T-cell (primary cell): ENCODE measurements at regions not wholly inside any gene's neighbourhood (a gene's known extent, or its start where the extent isn't known, plus 50 kb on each side); places are given as distances from the start of the nearest gene placed in this dataset.
A peak's percentile ranks its signal among the peaks of the same experiment; 100 is the strongest.

ENCODE experiments used
- ATAC-seq, 4 experiments: fragments of 200-7000 bp in 3 of 4; fragments of 150-1000 bp in 1 of 4; cut with Tn5 transposase; replicated peaks in 1 of 4; 1 replicate in 3 of 4; 2 replicates in 1 of 4; pipeline ENCODE4 v1.10.0; 2021; ENCODE audit warnings: moderate library complexity in 3 of 4, mild to moderate bottlenecking in 2 of 4, moderate number of reproducible peaks in 1 of 4
- CTCF ChIA-PET, 2 donors: fragments of 300-600 bp; sonication (Branson Sonifier 250); formaldehyde crosslinking; loops; one replicate each; lab custom pipeline; 2022; ENCODE audit warnings: antibody characterized with exemption in 2 of 2; lab: Charles Lee
- POLR2A ChIA-PET, 2 donors: fragments of 300-600 bp; sonication (Branson Sonifier 250); formaldehyde crosslinking; loops; one replicate each; lab custom pipeline; 2022; ENCODE audit warnings: antibody characterized with exemption in 2 of 2; lab: Charles Lee
- DNase-seq, 35 experiments: peaks; one replicate each; pipeline versions ENCODE4 v3.0.0 to v3.0.0-alpha.2; 2013 to 2023
- H3K27ac ChIP-seq: one replicate; pipeline ENCODE4 v1.5.1; 2013; ENCODE audit warnings: low read length
- H3K27me3 ChIP-seq, 2 experiments: replicated peaks in 1 of 2; 1 replicate in 1 of 2; 2 replicates in 1 of 2; pipeline versions ENCODE4 v1.6.1 to v1.7.0; 2013; ENCODE audit warnings: low read length in 1 of 2, mixed read lengths in 1 of 2; ENCODE audit not compliant: control insufficient read depth in 2 of 2, insufficient read depth in 2 of 2; ENCODE audit errors: extremely low read depth in 1 of 2
- H3K36me3 ChIP-seq, 2 donors: 1 replicate in 1 of 2; 2 replicates in 1 of 2; pipeline versions ENCODE4 v1.6.1 to v1.7.0; 2013; ENCODE audit warnings: low read length in 1 of 2; ENCODE audit not compliant: control insufficient read depth in 2 of 2, insufficient read depth in 1 of 2; ENCODE audit errors: extremely low read depth in 1 of 2
- H3K4me1 ChIP-seq, 2 experiments: 1 replicate in 1 of 2; 2 replicates in 1 of 2; pipeline versions ENCODE4 v1.6.1 to v1.7.0; 2013; ENCODE audit warnings: low read length in 2 of 2, mixed read lengths in 1 of 2; ENCODE audit not compliant: insufficient read depth in 2 of 2, control insufficient read depth in 1 of 2; ENCODE audit errors: extremely low read depth in 1 of 2
- H3K4me3 ChIP-seq, 2 donors: 1 replicate in 1 of 2; 2 replicates in 1 of 2; pipeline versions ENCODE4 v1.5.1 to v1.7.0; 2013; ENCODE audit warnings: mild to moderate bottlenecking in 2 of 2, low read length in 1 of 2, moderate library complexity in 1 of 2; ENCODE audit not compliant: control insufficient read depth in 1 of 2; ENCODE audit errors: extremely low read depth in 1 of 2
- H3K9me3 ChIP-seq: 2 replicates; pipeline ENCODE4 v1.7.0; 2013
- H3K27ac Mint-ChIP-seq, 2 donors: one replicate each; pipeline ENCODE4 v1.8.0; 2020 to 2021; ENCODE audit warnings: mild to moderate bottlenecking in 2 of 2, mixed read lengths in 2 of 2
- H3K27me3 Mint-ChIP-seq, 2 donors: one replicate each; pipeline ENCODE4 v1.8.0; 2021 to 2022; ENCODE audit warnings: mixed read lengths in 2 of 2
- H3K36me3 Mint-ChIP-seq: one replicate; pipeline ENCODE4 v1.8.0; 2021; ENCODE audit warnings: mixed read lengths
- H3K4me1 Mint-ChIP-seq, 3 donors: one replicate each; pipeline ENCODE4 v1.8.0; 2020 to 2022; ENCODE audit warnings: mixed read lengths in 3 of 3, mild to moderate bottlenecking in 1 of 3
- H3K4me3 Mint-ChIP-seq, 3 donors: one replicate each; pipeline ENCODE4 v1.8.0; 2020 to 2022; ENCODE audit warnings: mild to moderate bottlenecking in 3 of 3, mixed read lengths in 3 of 3, moderate library complexity in 3 of 3
- H3K9me3 Mint-ChIP-seq, 3 donors: one replicate each; pipeline ENCODE4 v1.8.0; 2020 to 2022; ENCODE audit warnings: mixed read lengths in 3 of 3
- WGBS: methylation state at CpG from one replicate; pipeline ENCODE4 v1.1.5; 2013; ENCODE audit warnings: missing lambda C conversion rate; ENCODE audit not compliant: insufficient coverage; 5-methylcytosine and 5-hydroxymethylcytosine counted together

DNA sequence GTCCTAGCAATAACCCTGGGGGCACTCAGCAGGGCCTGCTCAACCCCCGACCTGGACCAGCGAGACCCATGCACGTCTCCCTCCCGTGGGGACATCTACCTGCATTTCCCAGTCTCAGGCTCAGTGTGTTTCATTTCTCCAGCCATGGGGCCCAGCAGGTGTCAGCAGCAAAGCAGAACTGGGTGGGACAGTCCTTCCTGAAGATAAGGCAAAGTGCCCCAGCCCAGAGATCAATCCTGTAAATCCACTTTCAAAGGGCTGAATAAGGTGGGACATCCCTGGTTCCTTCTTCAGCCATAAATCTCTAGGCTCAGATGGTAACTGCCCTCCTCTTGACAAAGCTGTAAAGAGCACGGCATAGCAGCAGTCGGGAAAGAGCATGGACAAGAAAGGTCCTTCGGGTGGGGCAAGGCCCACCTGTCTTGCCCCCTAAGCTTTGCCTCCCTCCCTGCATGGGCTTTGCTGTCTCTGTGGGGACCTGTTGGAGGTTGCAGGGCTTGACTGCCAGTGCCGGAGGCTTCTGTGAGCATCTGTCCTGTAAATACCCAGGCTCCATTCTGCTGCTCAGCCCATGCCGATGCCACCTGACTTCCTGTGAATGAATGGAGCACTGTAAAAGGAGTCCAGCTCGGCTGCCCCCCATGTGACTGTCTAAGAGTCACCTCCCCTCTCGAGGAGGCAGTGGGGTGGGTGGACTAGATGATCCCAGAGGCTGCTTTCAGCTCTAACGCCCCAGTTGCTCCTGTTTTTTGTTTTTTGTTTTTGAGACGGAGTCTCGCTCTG, 84.8 kb upstream of the TBC1D3K start:
- H3K9me3 ChIP-seq, result no peaks in the 10 kb centered on the region
- ATAC-seq (no peak), DNase-seq (no peak)
- H3K4me3 Mint-ChIP-seq, result no peak overlapping the region
- WGBS, result 92% methylated on average over 8 of the region's 14 CpGs
- peaks cover 0 to 39% of the 10 kb centered on the region in 2 experiments for H3K27me3 ChIP-seq
- H3K4me3 ChIP-seq, result no peak overlapping the region
- POLR2A ChIA-PET, result no interaction called here
- no peaks in the 10 kb centered on the region for H3K36me3 ChIP-seq
- H3K36me3 Mint-ChIP-seq, result no peaks in the 10 kb centered on the region
- H3K27ac ChIP-seq, result no peak overlapping the region
- CTCF ChIA-PET, result no interaction called here
- no peaks in the 10 kb centered on the region for H3K9me3 Mint-ChIP-seq
- H3K4me1 ChIP-seq, result peaks cover 0 to 6% of the 10 kb centered on the region in 2 experiments
- no peak overlapping the region for H3K27ac Mint-ChIP-seq
- peaks cover under 1 to 7% (median 6%) of the 10 kb centered on the region in 3 donors for H3K4me1 Mint-ChIP-seq
- H3K27me3 Mint-ChIP-seq, result peaks cover 19 to 50% of the 10 kb centered on the region in 2 donors

- H3K9me3 Mint-ChIP-seq, result no peaks in the 10 kb centered on the region
- H3K4me1 Mint-ChIP-seq, result no peaks in the 10 kb centered on the region
- no peak overlapping the region for H3K27ac ChIP-seq
- H3K36me3 ChIP-seq, result no peaks in the 10 kb centered on the region
- no peaks in the 10 kb centered on the region for H3K36me3 Mint-ChIP-seq
- WGBS, result 78% methylated on average over 4 of the region's 8 CpGs
- peaks cover 0 to 32% of the 10 kb centered on the region in 2 experiments for H3K27me3 ChIP-seq
- no peak for DNase-seq
- no peak overlapping the region for H3K4me3 Mint-ChIP-seq
- ChIA-PET POLR2A (interaction anchor here in 1 of 2 donors (0.6 kb wide), 1 partner anchor 640 kb away, joined by 3 read pairs; no protein-coding TSS in a partner anchor), CTCF (no interaction called here)
- no peak overlapping the region for H3K4me3 ChIP-seq
- no peak for ATAC-seq
- no peaks in the 10 kb centered on the region for H3K4me1 ChIP-seq
- no peaks in the 10 kb centered on the region for H3K9me3 ChIP-seq
- H3K27ac Mint-ChIP-seq, result no peak overlapping the region
- peaks cover 19 to 45% of the 10 kb centered on the region in 2 donors for H3K27me3 Mint-ChIP-seq
These were observed 85.9 kb upstream of the TBC1D3K start for GRCh38 chr17:37838276-37838675.

DNA sequence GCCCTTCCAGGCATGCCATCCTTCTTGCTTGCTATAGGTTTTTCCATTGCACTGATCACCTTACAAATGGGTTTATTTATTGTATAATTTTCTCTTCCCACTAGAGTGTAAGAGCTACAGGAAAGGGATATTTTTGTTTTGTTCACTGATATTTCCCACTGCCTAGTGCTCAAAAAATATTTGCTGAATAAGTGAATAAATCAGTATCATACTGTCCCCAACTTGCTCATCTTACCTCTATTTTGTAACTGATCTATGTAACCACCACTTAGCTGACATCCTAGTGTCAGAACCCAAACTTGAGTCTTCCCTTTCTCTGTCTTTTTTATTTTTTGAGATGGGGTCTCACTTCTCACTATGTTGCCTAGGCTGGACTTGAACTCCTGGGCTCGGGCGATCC, 87.6 kb upstream of the TBC1D3K start:
- H3K4me1 Mint-ChIP-seq, result no peaks in the 10 kb centered on the region
- H3K27ac Mint-ChIP-seq, result no peak overlapping the region
- peaks cover 20 to 43% of the 10 kb centered on the region in 2 donors for H3K27me3 Mint-ChIP-seq

DNA sequence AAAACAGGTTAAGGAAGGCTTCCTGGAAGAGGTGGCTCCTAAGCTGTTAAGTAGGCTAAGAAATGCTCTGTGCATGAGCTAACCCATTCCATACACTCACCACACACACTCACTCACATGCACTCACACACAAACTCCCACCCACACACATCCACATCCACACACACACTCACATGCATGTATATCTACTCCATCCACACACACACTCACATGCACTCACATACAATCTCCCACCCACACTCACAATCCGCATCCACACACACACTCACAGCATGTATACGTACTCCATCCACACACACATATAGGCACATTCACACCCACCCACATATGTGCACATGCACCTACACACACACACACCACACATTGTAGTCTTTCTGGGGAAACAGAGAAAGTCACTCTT, 89.3 kb upstream of the HNF1B start:
- DNase-seq, result no peak
- peaks cover 27 to 30% of the 10 kb centered on the region in 2 donors for H3K27me3 Mint-ChIP-seq
- H3K36me3 ChIP-seq, result no peaks in the 10 kb centered on the region
- no peaks in the 10 kb centered on the region for H3K4me1 Mint-ChIP-seq
- no peak overlapping the region for H3K4me3 ChIP-seq
- H3K36me3 Mint-ChIP-seq, result no peaks in the 10 kb centered on the region
- no peaks in the 10 kb centered on the region for H3K9me3 ChIP-seq
- peaks cover 0 to 24% of the 10 kb centered on the region in 2 experiments for H3K27me3 ChIP-seq
- no peaks in the 10 kb centered on the region for H3K9me3 Mint-ChIP-seq
- H3K4me1 ChIP-seq, result no peaks in the 10 kb centered on the region
- H3K27ac Mint-ChIP-seq, result no peak overlapping the region
- WGBS, result 75% methylated on average over 2 of the region's 2 CpGs
- ATAC-seq, result no peak
- POLR2A ChIA-PET, result no interaction called here
- CTCF ChIA-PET, result no interaction called here
- H3K27ac ChIP-seq, result no peak overlapping the region
- H3K4me3 Mint-ChIP-seq, result no peak overlapping the region

More for the DNA sequence above, 87.6 kb upstream of the TBC1D3K start:
- Histone ChIP-seq H3K27me3 (peaks cover 0 to 27% of the 10 kb centered on the region in 2 experiments), H3K4me1 (no peaks in the 10 kb centered on the region), H3K4me3 (no peak overlapping the region), H3K27ac (no peak overlapping the region), H3K9me3 (no peaks in the 10 kb centered on the region), H3K36me3 (no peaks in the 10 kb centered on the region)
- no peak for ATAC-seq
- WGBS, result no CpG with 5 or more reads among the region's 2 CpGs
- Mint-ChIP-seq H3K4me3 (no peak overlapping the region), H3K9me3 (no peaks in the 10 kb centered on the region), H3K36me3 (no peaks in the 10 kb centered on the region)
- ChIA-PET POLR2A (no interaction called here), CTCF (no interaction called here)
- DNase-seq, result no peak

GRCh38 chr17:37833237-37833859, 88.5 kb upstream of the HNF1B start:
- H3K4me3 ChIP-seq, result no peak overlapping the region
- Mint-ChIP-seq H3K27me3 (peaks cover 26% of the 10 kb centered on the region in 2 donors), H3K4me3 (no peak overlapping the region), H3K9me3 (no peaks in the 10 kb centered on the region), H3K4me1 (peaks cover 0 to 3% (median 0%) of the 10 kb centered on the region in 3 donors), H3K36me3 (no peaks in the 10 kb centered on the region), H3K27ac (no peak overlapping the region)
- no peaks in the 10 kb centered on the region for H3K4me1 ChIP-seq
- ChIA-PET POLR2A (no interaction called here), CTCF (no interaction called here)
- peaks cover 0 to 15% of the 10 kb centered on the region in 2 experiments for H3K27me3 ChIP-seq
- ATAC-seq (peak in 1 of 4 experiments; percentile 20), DNase-seq (no peak)
- no peak overlapping the region for H3K27ac ChIP-seq
- H3K36me3 ChIP-seq, result no peaks in the 10 kb centered on the region
- 42% methylated on average over 10 of the region's 11 CpGs for WGBS
- no peaks in the 10 kb centered on the region for H3K9me3 ChIP-seq

- Histone ChIP-seq H3K4me1 (no peaks in the 10 kb centered on the region), H3K27me3 (peaks cover 0 to 14% of the 10 kb centered on the region in 2 experiments), H3K9me3 (no peaks in the 10 kb centered on the region), H3K27ac (no peak overlapping the region), H3K4me3 (no peak overlapping the region), H3K36me3 (no peaks in the 10 kb centered on the region)
- ATAC-seq (no peak), DNase-seq (no peak)
- ChIA-PET CTCF (no interaction called here), POLR2A (no interaction called here)
- H3K36me3 Mint-ChIP-seq, result no peaks in the 10 kb centered on the region
- peaks cover 0 to 3% (median 0%) of the 10 kb centered on the region in 3 donors for H3K4me1 Mint-ChIP-seq
- no peak overlapping the region for H3K4me3 Mint-ChIP-seq
- H3K27me3 Mint-ChIP-seq, result peaks cover 24 to 31% of the 10 kb centered on the region in 2 donors
- H3K9me3 Mint-ChIP-seq, result no peaks in the 10 kb centered on the region
- WGBS, result 94% methylated on average over 2 of the region's 2 CpGs
- no peak overlapping the region for H3K27ac Mint-ChIP-seq
These were observed 87.1 kb upstream of the HNF1B start for GRCh38 chr17:37831986-37832385.
